HPDE6-E6E7 (cell line): ENCODE measurements at regions not wholly inside any gene's neighbourhood (a gene's known extent, or its start where the extent isn't known, plus 50 kb on each side); places are given as distances from the start of the nearest gene placed in this dataset.

Source experiments
- DNase-seq: peaks from one replicate; pipeline ENCODE4 v3.0.0; 2011; ENCODE audit warnings: missing footprints; ENCODE audit errors: extremely low spot score

- no peak for DNase-seq
These were observed 216.5 kb upstream of the DKK2 start for GRCh38 chr4:107252571-107252970.

DNA sequence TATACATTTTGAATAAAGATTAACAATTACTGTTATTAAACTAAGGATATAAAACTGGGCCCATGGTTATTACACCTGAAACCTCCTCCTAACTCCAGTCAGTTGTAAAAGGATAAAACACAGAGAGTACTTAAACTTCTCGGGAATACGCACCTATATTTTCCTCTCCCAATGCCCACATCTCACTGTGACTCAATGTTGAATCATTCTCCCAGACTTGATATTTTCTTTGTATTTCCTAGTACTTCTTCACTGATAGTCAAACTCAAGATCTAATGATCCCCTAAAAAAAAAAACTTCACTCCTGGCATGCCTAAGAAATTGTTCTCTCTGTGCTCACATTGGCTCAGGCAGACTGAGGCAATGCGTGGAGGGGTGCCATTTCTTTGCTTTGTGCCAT, 212.5 kb upstream of the DKK2 start:
- peak; percentile 20 for DNase-seq

GRCh38 chr4:107247738-107248137, 211.6 kb upstream of the DKK2 start:
- DNase-seq: no peak

GRCh38 chr4:107246761-107247160, 210.6 kb upstream of the DKK2 start:
- DNase-seq: no peak

DNA sequence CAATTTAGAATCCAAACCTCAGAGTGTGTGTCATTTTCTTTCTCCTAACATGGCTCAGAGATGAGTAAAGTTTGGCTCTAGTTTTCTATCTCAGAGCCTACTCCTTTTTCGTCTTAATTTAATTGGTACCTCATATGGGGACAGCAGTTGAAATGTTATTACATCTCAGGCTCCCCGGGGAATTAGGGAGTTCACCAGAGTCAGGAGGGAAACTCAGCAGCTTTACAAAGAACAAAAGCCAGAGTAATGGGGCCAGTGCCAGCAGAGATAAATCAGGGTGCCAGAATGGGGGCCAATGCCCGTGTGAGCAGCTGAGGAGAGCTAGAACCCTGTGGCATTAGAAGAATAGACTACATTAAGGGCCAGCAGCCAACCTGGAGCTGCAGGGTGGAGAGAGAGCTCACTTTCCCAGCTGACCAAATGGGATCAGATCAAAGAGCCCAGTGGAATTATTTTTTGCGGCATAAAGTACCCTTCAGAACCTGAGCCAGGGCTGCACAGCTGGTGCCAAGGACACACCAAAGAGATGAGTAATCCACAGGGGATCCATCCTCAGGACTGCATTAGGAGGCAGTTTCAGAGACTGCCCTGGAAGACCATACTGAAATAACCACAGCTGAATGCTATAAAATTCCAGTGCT, 207.1 kb upstream of the DKK2 start:
- no peak for DNase-seq

DNA sequence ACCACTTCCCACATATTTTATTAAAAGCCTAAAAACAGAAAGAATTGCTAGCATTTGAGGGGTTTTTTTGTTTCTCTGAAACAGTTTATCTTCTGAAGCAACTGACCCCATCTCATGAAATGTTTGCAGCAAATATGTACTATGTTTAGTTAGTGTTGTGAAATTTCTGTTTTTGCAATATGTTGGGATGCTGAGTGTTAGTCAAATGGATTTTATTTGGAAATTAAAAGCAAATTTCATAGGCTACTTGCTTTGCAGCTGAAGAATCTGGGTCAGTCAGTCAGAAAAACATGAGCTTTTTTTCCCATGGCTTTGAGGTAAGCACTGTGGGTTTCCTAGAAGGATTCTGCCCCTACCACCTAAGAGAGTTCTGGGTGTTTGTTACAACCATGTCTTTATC, 184.9 kb upstream of the DKK2 start:
- no peak for DNase-seq

GRCh38 chr4:107219681-107220080, 183.6 kb upstream of the DKK2 start:
- DNase-seq: no peak

DNA sequence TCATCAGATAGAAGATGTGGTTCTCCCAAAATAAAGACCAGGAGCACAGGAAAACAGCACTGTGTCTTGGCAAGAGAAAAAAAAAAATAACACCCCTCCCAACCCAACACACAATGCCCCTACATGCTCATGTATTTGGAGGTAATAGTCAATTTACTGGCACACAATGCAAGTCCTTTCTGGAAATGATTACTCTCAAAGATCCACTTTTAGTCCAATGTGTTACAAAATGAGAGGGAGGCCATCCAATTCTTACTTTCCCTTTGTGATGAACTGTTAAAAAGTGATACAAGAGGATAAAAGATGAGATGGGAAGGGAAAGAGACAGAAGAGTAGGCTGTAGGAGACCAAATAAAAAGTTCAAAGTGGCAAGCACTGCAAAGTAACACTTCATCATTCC, 180.3 kb upstream of the DKK2 start:
- DNase-seq: no peak

DNA sequence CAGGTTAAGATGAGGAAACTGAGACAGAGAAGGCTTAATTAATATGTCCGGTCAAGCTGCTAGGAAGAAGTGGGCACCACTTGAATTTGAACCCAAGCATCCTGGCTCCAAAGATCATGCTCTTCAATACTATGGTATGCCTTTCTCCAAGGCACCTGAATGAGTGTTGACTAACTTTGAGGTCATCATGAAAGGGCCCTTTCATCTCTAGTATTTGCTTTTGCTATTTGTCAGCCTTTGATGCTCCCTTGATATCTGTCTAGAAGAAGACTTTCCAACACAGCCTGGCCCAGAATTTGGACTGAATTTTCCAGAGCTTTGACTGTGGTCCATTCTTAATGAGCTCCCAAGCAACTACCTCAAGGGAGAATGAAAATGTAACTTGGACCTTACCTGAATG, 179.1 kb upstream of the DKK2 start:
- no peak for DNase-seq

DNA sequence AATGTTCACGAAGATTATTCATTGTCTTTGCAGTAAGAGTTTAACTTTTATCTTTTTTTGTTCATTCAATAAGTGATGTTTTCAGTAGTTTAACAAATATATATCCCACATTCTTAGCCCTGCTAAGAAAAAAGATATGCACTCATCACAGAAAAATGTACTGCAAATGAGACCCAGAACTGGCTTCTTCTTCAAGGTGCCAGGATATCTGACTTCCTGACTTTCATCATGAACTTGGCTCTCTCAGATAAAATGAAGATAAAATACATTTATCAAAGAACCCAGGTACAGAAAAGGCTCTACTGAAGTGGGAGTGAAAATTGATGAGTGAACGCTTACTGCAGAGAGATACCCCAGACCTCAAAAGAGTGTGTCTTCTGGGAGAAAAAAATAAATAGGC, 177.8 kb upstream of the DKK2 start:
- DNase-seq: no peak

DNA sequence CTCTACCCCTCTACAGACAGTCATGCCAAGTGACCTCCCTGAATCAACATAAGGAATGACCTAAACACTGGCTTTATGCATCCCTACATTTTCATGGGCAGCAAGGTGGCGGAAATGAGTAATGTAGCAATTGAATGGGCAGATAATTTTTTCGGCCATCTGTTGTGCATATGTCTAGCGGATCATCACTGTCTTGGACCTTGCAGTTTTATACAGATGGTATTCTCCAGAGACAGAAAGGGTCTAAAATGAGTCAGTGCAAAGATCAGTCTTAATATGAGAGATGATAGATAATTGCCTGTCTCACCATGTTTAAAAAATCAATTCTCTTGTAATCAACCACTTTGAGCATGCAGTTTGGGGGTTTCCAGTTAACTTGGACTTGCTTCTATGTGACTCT, 177.3 kb upstream of the DKK2 start:
- DNase-seq: no peak

GRCh38 chr4:107212565-107212964, 176.5 kb upstream of the DKK2 start:
- DNase-seq: no peak

DNA sequence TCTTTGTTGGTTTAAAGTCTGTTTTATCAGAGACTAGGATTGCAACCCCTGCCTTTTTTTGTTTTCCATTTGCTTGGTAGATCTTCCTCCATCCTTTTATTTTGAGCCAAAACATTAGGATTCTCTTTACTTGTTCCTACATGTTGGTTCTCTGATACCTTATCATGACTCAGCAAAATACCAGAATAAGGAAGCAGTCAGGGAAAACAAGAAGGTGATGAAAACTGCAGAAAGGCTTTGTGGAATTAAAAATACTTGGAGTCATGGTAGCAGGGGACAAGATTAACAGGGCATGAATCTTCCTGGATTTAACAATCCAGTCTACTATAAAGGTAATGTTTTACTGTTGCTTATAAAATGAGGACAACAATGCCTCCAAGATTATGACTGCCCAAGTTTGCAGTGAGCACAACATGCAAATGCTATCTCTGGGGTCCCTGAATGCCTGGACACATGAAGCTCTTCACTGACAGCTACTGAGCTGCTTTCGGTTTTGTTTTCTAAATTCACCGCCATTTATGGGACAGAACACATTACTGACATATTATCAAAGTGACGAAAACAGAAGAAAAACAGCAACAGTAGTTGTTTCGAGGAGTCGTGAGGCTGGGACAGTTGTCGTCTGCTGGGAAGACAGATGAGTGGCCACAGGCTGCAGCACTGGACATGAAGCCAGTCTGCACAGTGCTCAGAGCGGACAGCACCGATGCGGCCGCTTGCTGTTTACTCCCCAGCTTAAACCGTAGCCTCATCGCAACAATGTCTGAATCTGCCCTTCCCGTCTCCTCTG, 174.5 kb upstream of the DKK2 start:
- DNase-seq: peak; percentile 22

DNA sequence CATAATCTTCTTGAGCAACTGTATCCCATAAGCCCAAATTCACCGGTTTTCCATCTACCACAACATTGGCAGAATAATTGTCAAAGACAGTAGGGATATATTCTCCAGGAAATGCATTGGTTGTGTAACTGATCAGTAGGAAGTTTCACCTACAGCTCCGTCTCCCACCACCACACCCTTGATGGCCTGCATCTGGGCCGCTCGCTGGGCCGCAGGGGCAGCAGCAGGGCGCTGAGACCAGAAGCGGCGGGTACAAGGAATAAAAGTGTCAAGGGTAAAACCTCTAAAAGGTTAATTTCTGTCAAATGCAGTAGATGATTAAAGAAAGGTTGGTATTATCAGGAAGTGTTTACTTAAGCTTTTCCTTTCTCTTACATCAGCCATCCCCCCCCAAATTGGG, 167.6 kb upstream of the DKK2 start:
- no peak for DNase-seq

DNA sequence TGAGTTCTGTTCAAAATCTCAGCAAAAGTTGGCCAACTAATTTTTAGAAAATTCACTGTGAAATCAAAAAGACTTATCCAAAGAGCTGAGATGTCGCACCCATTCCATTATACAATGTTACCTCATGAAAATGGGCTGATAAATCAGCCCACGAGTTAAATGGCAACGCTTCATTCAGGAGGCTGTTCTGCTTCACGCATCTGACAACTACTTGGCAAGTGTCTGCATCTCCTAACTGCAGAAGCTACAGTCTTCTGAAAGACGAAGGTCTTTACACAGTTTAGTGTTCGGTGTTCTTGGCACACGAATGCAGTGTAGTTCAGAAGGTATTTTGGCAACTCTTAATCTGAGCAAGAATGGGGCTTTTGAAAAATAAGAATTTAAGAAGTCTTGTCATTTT, 166.6 kb upstream of the DKK2 start:
- no peak for DNase-seq

- DNase-seq: no peak
These were observed 161.0 kb upstream of the DKK2 start for GRCh38 chr4:107197121-107197520.

DNA sequence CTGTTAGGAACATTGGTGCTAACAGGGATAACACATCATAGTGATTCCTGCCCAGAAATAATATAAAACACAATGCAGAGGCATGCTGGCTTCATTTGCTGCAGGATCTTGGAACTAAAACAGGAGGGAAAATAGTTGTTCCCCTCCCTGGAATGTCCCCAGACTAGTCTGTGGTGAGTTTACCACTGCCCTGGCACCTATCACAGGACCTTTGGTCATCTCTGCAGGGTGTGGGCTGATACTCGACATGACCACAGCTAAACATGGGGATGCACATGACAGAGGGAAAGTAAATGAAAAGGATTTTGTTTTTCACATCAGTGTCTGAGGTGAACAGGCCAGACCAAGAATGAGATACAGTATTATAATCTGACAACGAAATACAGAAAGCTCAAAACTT, 160.2 kb upstream of the DKK2 start:
- DNase-seq: no peak

- no peak for DNase-seq
These were observed 157.9 kb upstream of the DKK2 start for GRCh38 chr4:107194005-107194404.

DNA sequence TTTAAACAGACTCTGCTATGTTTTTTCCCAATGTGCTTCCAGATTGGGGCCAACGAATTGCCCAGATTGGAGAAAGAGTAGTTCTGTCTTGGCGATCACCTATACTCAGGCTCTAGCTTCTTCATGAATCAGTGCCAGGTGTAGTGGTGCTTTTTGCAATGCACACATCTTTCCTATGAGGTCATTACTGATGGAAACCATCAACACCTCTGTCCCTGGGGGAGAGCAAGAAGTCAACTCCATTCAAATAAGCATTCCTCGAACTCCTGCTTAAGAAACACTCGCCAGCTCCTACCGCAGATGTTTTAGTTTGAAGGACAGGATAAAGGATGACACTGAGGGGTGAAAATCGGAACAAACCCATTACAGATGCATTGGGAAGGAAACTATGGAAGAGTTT, 156.5 kb upstream of the DKK2 start:
- no peak for DNase-seq

- DNase-seq: no peak
These were observed 151.0 kb upstream of the DKK2 start for GRCh38 chr4:107187091-107187490.

DNA sequence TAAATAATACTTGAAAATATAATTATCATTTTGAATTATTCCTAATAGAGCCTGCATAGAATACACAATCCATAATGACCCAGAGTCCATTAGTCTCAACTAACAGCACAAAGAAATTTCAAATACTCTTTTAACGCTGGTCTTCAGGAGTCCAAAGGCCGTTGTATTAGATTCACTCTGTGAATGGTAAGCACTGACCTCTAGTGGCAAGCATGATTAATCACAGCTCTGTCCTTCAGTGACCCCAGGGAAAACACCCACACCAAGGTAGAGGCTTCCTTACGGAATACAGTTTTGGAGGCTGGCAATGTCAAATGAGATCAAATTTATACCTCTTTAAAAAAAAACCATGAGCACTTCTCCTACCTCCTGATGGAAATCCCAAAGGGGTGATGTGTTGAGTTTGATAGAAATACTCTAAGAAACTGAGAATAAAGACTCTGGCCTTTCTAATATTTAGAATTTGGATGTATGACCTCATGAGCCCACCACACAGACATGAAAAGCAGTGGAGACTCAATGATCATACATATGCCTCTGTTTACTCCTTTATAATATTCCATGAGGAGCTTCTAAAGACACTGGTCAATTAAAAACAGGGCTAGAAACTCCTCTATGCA, 147.2 kb upstream of the DKK2 start:
- peak; percentile 46 for DNase-seq

- DNase-seq: no peak
These were observed 146.2 kb upstream of the DKK2 start for GRCh38 chr4:107182347-107182746.

GRCh38 chr4:107166873-107167450, 130.8 kb upstream of the DKK2 start:
- no peak for DNase-seq
